ENCODE measurements at regions not wholly inside any gene's neighbourhood (a gene's known extent, or its start where the extent isn't known, plus 50 kb on each side); places are given as distances from the start of the nearest gene placed in this dataset.

DNA sequence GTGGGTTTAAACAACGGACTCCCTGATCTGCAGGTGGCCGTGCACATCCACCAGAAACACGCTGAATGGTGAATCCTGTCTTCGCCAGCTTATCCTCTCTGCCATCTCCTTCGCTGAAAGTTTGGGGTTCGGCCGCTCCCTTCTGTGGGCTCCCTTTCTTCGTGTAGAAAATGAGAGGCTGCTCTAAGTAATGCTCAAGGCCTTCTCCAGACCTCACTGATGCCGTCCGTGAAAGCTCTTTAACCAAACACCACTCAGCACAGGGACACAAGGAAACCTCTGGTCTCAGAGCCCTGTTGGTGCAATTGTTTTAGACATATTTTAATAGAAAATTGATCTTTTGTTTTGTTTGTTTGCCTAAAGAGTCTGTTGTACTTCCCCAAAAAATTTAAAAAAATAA lies 596.5 kb downstream of the IRX1 start:
- Histone ChIP-seq H3K4me3 (replicated peaks; ENCODE audit: insufficient read depth, low read length) (no peak overlapping the region), H3K27ac (replicated peaks) (no peak overlapping the region), H3K27me3 (ENCODE audit: insufficient read depth, poor library complexity, severe bottlenecking) (no peaks in the 10 kb centered on the region)
- DNase-seq (ENCODE audit: low read depth in 1 of 2, low spot score in 1 of 2): no peak
- no peak for TF ChIP-seq GABPA (IDR thresholded peaks at IDR 0.05; ENCODE audit: low read depth)

- no peak overlapping the region for H3K27ac ChIP-seq (replicated peaks)
- no peak overlapping the region for H3K4me3 ChIP-seq (replicated peaks; ENCODE audit: insufficient read depth, low read length)
- DNase-seq (ENCODE audit: low read depth in 1 of 2, low spot score in 1 of 2): no peak
- H3K27me3 ChIP-seq (ENCODE audit: insufficient read depth, poor library complexity, severe bottlenecking): no peaks in the 10 kb centered on the region
- TF ChIP-seq SPI1 (IDR thresholded peaks at IDR 0.05; ENCODE audit: borderline replicate concordance, low read depth): no peak
- TF ChIP-seq, protein P1, sequence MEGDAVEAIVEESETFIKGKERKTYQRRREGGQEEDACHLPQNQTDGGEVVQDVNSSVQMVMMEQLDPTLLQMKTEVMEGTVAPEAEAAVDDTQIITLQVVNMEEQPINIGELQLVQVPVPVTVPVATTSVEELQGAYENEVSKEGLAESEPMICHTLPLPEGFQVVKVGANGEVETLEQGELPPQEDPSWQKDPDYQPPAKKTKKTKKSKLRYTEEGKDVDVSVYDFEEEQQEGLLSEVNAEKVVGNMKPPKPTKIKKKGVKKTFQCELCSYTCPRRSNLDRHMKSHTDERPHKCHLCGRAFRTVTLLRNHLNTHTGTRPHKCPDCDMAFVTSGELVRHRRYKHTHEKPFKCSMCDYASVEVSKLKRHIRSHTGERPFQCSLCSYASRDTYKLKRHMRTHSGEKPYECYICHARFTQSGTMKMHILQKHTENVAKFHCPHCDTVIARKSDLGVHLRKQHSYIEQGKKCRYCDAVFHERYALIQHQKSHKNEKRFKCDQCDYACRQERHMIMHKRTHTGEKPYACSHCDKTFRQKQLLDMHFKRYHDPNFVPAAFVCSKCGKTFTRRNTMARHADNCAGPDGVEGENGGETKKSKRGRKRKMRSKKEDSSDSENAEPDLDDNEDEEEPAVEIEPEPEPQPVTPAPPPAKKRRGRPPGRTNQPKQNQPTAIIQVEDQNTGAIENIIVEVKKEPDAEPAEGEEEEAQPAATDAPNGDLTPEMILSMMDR (IDR thresholded peaks at IDR 0.05; ENCODE audit: insufficient read depth, low read length): no peak
- TF ChIP-seq, protein P2, sequence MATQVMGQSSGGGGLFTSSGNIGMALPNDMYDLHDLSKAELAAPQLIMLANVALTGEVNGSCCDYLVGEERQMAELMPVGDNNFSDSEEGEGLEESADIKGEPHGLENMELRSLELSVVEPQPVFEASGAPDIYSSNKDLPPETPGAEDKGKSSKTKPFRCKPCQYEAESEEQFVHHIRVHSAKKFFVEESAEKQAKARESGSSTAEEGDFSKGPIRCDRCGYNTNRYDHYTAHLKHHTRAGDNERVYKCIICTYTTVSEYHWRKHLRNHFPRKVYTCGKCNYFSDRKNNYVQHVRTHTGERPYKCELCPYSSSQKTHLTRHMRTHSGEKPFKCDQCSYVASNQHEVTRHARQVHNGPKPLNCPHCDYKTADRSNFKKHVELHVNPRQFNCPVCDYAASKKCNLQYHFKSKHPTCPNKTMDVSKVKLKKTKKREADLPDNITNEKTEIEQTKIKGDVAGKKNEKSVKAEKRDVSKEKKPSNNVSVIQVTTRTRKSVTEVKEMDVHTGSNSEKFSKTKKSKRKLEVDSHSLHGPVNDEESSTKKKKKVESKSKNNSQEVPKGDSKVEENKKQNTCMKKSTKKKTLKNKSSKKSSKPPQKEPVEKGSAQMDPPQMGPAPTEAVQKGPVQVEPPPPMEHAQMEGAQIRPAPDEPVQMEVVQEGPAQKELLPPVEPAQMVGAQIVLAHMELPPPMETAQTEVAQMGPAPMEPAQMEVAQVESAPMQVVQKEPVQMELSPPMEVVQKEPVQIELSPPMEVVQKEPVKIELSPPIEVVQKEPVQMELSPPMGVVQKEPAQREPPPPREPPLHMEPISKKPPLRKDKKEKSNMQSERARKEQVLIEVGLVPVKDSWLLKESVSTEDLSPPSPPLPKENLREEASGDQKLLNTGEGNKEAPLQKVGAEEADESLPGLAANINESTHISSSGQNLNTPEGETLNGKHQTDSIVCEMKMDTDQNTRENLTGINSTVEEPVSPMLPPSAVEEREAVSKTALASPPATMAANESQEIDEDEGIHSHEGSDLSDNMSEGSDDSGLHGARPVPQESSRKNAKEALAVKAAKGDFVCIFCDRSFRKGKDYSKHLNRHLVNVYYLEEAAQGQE (IDR thresholded peaks at IDR 0.05; ENCODE audit: insufficient replicate concordance, low read depth): no peak
- no peak for TF ChIP-seq POLR2AphosphoS5 (IDR thresholded peaks at IDR 0.05; ENCODE audit: low read depth)
- no peak for TF ChIP-seq GABPA (IDR thresholded peaks at IDR 0.05; ENCODE audit: low read depth)
Observed at GRCh38 chr5:4196744-4197143, 601.1 kb downstream of the IRX1 start.

- Histone ChIP-seq H3K27ac (replicated peaks) (no peak overlapping the region), H3K4me3 (replicated peaks; ENCODE audit: insufficient read depth, low read length) (no peak overlapping the region)
- TF ChIP-seq, protein P2 (IDR thresholded peaks at IDR 0.05; ENCODE audit: insufficient replicate concordance, low read depth): no peak
Observed at GRCh38 chr5:4197151-4197550, 601.5 kb downstream of the IRX1 start.

DNA sequence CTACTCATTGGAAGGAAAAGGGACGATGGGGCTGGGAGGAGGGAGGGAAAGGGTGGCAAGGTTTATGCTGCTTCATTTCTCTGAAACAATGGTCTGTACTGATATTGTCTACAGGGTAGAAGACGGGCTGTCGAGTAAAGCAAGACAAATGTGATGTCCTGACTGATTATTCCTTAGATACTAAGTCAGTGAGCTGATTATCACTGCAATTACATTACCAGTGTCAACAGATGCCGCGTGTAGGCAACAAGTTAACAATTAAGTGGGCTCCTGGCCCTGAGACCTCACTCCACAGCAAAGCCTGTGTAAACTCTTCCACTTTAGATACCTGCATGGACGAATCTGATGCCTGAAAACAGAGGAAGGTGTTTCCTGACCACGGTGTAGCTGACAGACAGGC lies 602.8 kb downstream of the IRX1 start:
- no peaks in the 10 kb centered on the region for H3K27me3 ChIP-seq (ENCODE audit: insufficient read depth, poor library complexity, severe bottlenecking)
- TF ChIP-seq POLR2AphosphoS5 (IDR thresholded peaks at IDR 0.05; ENCODE audit: low read depth) (no peak), GABPA (IDR thresholded peaks at IDR 0.05; ENCODE audit: low read depth) (no peak), SPI1 (IDR thresholded peaks at IDR 0.05; ENCODE audit: borderline replicate concordance, low read depth) (no peak)
- TF ChIP-seq, protein P1 (IDR thresholded peaks at IDR 0.05; ENCODE audit: insufficient read depth, low read length): no peak
- TF ChIP-seq, protein P2 (IDR thresholded peaks at IDR 0.05; ENCODE audit: insufficient replicate concordance, low read depth): no peak
- H3K27ac ChIP-seq (replicated peaks): no peak overlapping the region
- no peak for DNase-seq (ENCODE audit: low read depth in 1 of 2, low spot score in 1 of 2)
- no peak overlapping the region for H3K4me3 ChIP-seq (replicated peaks; ENCODE audit: insufficient read depth, low read length)

More at GRCh38 chr5:4197151-4197550, 601.5 kb downstream of the IRX1 start:
- no peak for DNase-seq (ENCODE audit: low read depth in 1 of 2, low spot score in 1 of 2)
- H3K27me3 ChIP-seq (ENCODE audit: insufficient read depth, poor library complexity, severe bottlenecking): no peaks in the 10 kb centered on the region
